Left lung (tissue), 4 donors: ENCODE measurements at regions not wholly inside any gene's neighbourhood (a gene's known extent, or its start where the extent isn't known, plus 50 kb on each side); places are given as distances from the start of the nearest gene placed in this dataset.

Experiments
- ATAC-seq: fragments of 200-7000 bp; cut with Tn5 transposase; one replicate; pipeline ENCODE4 v1.9.1; 2020; ENCODE audit warnings: moderate library complexity
- DNase-seq, 4 donors: peaks; one replicate each; pipeline ENCODE4 v3.0.0-alpha.2; 2013 to 2020
- H3K27ac ChIP-seq, 2 donors: fragments of 200-600 bp; sonication (generic) in 1 of 2; one replicate each; pipeline versions ENCODE4 v1.5.0 to v1.8.0; 2020 to 2021
- H3K27me3 ChIP-seq, 2 donors: fragments of 200-600 bp; sonication (generic) in 1 of 2; one replicate each; pipeline versions ENCODE4 v1.5.0 to v1.8.0; 2020 to 2021
- H3K36me3 ChIP-seq, 2 donors: fragments of 200-600 bp; sonication (generic) in 1 of 2; one replicate each; pipeline versions ENCODE4 v1.5.0 to v1.8.0; 2020 to 2021
- H3K4me1 ChIP-seq, 2 donors: fragments of 200-600 bp; one replicate each; pipeline ENCODE4 v1.8.0; 2021
- H3K4me3 ChIP-seq, 2 donors: fragments of 200-600 bp; sonication (generic) in 1 of 2; one replicate each; pipeline versions ENCODE4 v1.5.0 to v1.8.0; 2020 to 2021; ENCODE audit warnings: mild to moderate bottlenecking in 1 of 2
- H3K9me3 ChIP-seq, 2 donors: fragments of 200-600 bp; sonication (generic) in 1 of 2; one replicate each; pipeline versions ENCODE4 v1.5.0 to v1.8.0; 2020 to 2021
- CTCF ChIP-seq, 2 donors: fragments of 200-600 bp; sonication (generic) in 1 of 2; IDR thresholded peaks; one replicate each; pipeline versions ENCODE4 v1.5.0 to v1.8.0; 2021; ENCODE audit warnings: antibody characterized with exemption in 2 of 2
- intact Hi-C, 2 donors: fragments of 100-400 bp; cut with DNase I; formaldehyde crosslinking; loops; one replicate each; pipeline versions ENCODE4 v1.11.2 to v1.14.2; 2022
- donor health status: DM: no; HTN: yes; CAD: no.
- donor health status: DM: no; HTN: no; CAD: no.

- H3K9me3 ChIP-seq, result peaks cover 0 to 2% of the 10 kb centered on the region in 2 donors
- DNase-seq, result no peak
- H3K27me3 ChIP-seq, result no peaks in the 10 kb centered on the region
- TF ChIP-seq CTCF (IDR thresholded peaks at IDR 0.05), result no peak
- no peaks in the 10 kb centered on the region for H3K36me3 ChIP-seq
- no peak overlapping the region for H3K4me3 ChIP-seq
- H3K4me1 ChIP-seq, result no peaks in the 10 kb centered on the region
- intact Hi-C loops, result no loop called here
- H3K27ac ChIP-seq, result no peak overlapping the region
- ATAC-seq, result no peak
Measured at GRCh38 chr16:6349725-6350124, 982.9 kb upstream of the RBFOX1 start.

DNA sequence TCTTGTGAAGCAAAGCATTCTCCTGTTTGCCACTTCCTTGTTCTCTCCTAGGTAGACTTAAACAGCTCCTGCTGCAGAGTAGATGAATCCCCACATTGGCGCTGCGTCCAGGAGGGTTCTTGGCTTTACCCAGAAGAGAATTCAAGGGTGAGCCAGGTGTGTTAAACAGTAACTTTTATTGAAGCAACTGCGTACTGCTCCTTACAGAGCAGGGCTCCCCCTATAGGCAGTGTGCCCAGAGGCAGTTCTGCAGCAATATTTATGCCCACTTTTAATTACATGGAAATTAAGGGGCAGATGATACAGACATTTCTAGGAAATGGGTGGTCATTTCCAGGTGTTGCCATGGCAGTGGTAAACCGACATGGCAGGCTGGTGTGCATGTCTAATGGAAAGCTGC, 987.6 kb upstream of the RBFOX1 start:
- Histone ChIP-seq H3K27ac (no peak overlapping the region), H3K27me3 (no peaks in the 10 kb centered on the region), H3K4me3 (no peak overlapping the region), H3K4me1 (no peaks in the 10 kb centered on the region), H3K36me3 (no peaks in the 10 kb centered on the region), H3K9me3 (peaks cover 0 to 10% of the 10 kb centered on the region in 2 donors)
- intact Hi-C loops, result no loop called here
- no peak for TF ChIP-seq CTCF (IDR thresholded peaks at IDR 0.05)
- DNase-seq, result no peak
- no peak for ATAC-seq

- intact Hi-C loops, result no loop called here
- no peak for TF ChIP-seq CTCF (IDR thresholded peaks at IDR 0.05)
- no peaks in the 10 kb centered on the region for H3K36me3 ChIP-seq
Measured at GRCh38 chr16:6343157-6343556, 989.5 kb upstream of the RBFOX1 start.

DNA sequence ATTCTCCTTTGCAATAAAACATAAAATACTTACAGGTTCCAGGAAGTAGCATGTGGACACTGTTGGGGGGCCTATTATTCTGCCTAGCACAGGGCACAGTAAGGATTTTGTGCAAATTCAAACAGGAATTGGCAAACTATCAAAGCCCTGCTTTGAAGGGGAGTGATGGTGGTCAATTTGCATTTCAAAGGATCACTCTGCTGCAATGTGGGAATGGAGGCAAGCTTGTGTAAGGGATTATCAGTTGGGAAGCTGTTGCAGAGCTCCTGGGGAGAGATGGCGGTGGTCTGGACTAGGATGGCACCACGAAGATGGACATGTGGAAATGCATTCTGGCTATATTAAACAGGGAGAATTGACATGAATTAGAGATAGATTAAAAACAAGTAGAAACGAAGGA, 990.7 kb upstream of the RBFOX1 start:
- H3K27me3 ChIP-seq, result no peaks in the 10 kb centered on the region
- TF ChIP-seq CTCF (IDR thresholded peaks at IDR 0.05), result no peak
- no peaks in the 10 kb centered on the region for H3K4me1 ChIP-seq
- no peak overlapping the region for H3K27ac ChIP-seq
- no peak overlapping the region for H3K4me3 ChIP-seq
- intact Hi-C loops, result no loop called here
- ATAC-seq, result no peak
- no peak for DNase-seq
- no peaks in the 10 kb centered on the region for H3K36me3 ChIP-seq
- peaks cover 0 to 11% of the 10 kb centered on the region in 2 donors for H3K9me3 ChIP-seq

More at GRCh38 chr16:6343157-6343556, 989.5 kb upstream of the RBFOX1 start:
- H3K27me3 ChIP-seq, result no peaks in the 10 kb centered on the region
- no peak overlapping the region for H3K4me3 ChIP-seq
- ATAC-seq, result no peak
- no peak overlapping the region for H3K27ac ChIP-seq
- H3K9me3 ChIP-seq, result peaks cover 0 to 10% of the 10 kb centered on the region in 2 donors
- H3K4me1 ChIP-seq, result no peaks in the 10 kb centered on the region
- DNase-seq, result no peak

- Histone ChIP-seq H3K4me1 (no peaks in the 10 kb centered on the region), H3K27ac (no peak overlapping the region), H3K27me3 (no peaks in the 10 kb centered on the region), H3K36me3 (no peaks in the 10 kb centered on the region), H3K9me3 (peaks cover 0 to 9% of the 10 kb centered on the region in 2 donors), H3K4me3 (no peak overlapping the region)
- intact Hi-C loops, result no loop called here
- no peak for ATAC-seq
- peak in 1 of 2 donors; percentile 36 for TF ChIP-seq CTCF (IDR thresholded peaks at IDR 0.05)
- no peak for DNase-seq
Measured at GRCh38 chr16:6335072-6335471, 997.6 kb upstream of the RBFOX1 start.
